ENCODE measurements at regions not wholly inside any gene's neighbourhood (a gene's known extent, or its start where the extent isn't known, plus 50 kb on each side); places are given as distances from the start of the nearest gene placed in this dataset.

DNA sequence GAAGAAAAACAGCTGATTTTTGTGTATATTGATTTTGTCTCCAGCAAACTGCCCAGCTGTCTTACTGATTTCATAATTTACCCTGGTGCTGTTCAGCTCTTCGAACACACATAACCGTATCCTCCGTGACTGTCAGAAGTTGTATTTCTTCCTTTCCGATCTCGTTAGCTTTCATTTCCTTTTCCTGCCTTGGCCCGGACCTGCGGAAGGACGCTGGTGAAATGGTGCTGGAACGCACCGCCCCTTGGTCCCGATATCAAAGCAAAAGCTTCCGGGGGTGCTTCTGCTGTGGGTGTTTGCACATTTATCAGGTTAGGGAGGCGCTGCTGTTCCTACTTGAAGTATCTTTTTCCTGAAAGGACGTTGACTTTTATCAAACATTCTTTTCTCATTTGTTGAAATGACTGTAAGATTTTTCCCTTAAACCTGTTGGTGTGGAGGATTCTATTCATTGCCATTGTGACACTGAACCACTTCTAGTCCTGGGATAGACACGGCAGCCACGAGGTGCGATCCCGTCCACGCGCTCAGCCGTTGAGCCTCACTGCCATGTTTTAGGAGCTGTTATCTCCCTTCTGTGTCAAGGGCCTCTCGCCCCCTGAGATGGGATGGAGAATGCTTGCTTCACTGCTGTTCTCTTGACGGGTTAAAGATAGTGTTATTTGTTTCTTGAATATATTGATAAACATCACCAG, 72.6 kb downstream of the FOXL3 start:
- Histone ChIP-seq H3K9me3 (ENCODE audit: control insufficient read depth, insufficient read depth, low read depth, low read length) (no peaks in the 10 kb centered on the region), H3K4me1 (ENCODE audit: control insufficient read depth, insufficient read depth, low read length) (no peaks in the 10 kb centered on the region), H3K36me3 (ENCODE audit: control insufficient read depth in 2 of 2, insufficient read depth in 1 of 2, low read length in 2 of 2) (no peaks in the 10 kb centered on the region), H3K4me3 (ENCODE audit: low read depth, low read length) (no peak overlapping the region), H3K27ac (ENCODE audit: extremely low read depth, low read depth, low read length) (no peak overlapping the region)
- ChIA-PET POLR2A (interaction anchor here (0.5 kb wide), 1 partner anchor 285 kb away, joined by 11 read pairs; no protein-coding TSS in a partner anchor), CTCF (interaction anchor here (0.6 kb wide), 1 partner anchor 49 kb away, joined by 3 read pairs; no protein-coding TSS in a partner anchor)
- no peak for TF ChIP-seq ZNF366 (tag by site-specific recombination; conservative IDR thresholded peaks at IDR 0.05)
- no peak for TF ChIP-seq ZNF362 (tag by site-specific recombination; IDR thresholded peaks at IDR 0.05)
- TF ChIP-seq ZNF184 (tag by site-specific recombination; IDR thresholded peaks at IDR 0.05): no peak
- 0 out of 2 replicates have a peak, but pooled peaks have one; percentile 33 for TF ChIP-seq ZNF341 (tag by site-specific recombination; IDR thresholded peaks at IDR 0.05; ENCODE audit: low read depth)

- H3K4me1 ChIP-seq (ENCODE audit: control insufficient read depth, insufficient read depth, low read length): no peaks in the 10 kb centered on the region
- no peak for TF ChIP-seq KLF7 (tag by site-specific recombination; IDR thresholded peaks at IDR 0.05; ENCODE audit: borderline replicate concordance)
- no peak for TF ChIP-seq GFI1B (tag by site-specific recombination; IDR thresholded peaks at IDR 0.05)
- no peak for TF ChIP-seq ZNF416 (tag by site-specific recombination; IDR thresholded peaks at IDR 0.05)
- TF ChIP-seq, protein P1, sequence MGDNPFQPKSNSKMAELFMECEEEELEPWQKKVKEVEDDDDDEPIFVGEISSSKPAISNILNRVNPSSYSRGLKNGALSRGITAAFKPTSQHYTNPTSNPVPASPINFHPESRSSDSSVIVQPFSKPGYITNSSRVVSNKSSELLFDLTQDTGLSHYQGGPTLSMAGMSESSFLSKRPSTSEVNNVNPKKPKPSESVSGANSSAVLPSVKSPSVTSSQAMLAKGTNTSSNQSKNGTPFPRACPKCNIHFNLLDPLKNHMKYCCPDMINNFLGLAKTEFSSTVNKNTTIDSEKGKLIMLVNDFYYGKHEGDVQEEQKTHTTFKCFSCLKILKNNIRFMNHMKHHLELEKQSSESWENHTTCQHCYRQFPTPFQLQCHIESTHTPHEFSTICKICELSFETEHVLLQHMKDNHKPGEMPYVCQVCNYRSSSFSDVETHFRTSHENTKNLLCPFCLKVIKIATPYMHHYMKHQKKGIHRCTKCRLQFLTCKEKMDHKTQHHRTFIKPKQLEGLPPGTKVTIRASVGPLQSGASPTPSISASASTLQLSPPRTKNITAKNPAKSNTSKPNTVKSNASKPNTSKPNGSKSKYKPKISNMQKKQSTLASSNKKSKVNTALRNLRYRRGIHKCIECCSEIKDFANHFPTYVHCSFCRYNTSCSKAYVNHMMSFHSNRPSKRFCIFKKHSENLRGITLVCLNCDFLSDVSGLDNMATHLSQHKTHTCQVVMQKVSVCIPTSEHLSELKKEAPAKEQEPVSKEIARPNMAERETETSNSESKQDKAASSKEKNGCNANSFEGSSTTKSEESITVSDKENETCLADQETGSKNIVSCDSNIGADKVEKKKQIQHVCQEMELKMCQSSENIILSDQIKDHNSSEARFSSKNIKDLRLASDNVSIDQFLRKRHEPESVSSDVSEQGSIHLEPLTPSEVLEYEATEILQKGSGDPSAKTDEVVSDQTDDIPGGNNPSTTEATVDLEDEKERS (tag by site-specific recombination; IDR thresholded peaks at IDR 0.05): no peak
- no peak for TF ChIP-seq ZFP37 (tag by site-specific recombination; IDR thresholded peaks at IDR 0.05)
- no peak for TF ChIP-seq ZNF561 (tag by site-specific recombination; IDR thresholded peaks at IDR 0.05; ENCODE audit: borderline replicate concordance)
- TF ChIP-seq ZSCAN30 (tag by site-specific recombination; IDR thresholded peaks at IDR 0.05): no peak
- no peak for TF ChIP-seq ZNF629 (tag by site-specific recombination; IDR thresholded peaks at IDR 0.05)
- TF ChIP-seq, protein P2, sequence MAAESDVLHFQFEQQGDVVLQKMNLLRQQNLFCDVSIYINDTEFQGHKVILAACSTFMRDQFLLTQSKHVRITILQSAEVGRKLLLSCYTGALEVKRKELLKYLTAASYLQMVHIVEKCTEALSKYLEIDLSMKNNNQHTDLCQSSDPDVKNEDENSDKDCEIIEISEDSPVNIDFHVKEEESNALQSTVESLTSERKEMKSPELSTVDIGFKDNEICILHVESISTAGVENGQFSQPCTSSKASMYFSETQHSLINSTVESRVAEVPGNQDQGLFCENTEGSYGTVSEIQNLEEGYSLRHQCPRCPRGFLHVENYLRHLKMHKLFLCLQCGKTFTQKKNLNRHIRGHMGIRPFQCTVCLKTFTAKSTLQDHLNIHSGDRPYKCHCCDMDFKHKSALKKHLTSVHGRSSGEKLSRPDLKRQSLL (tag by site-specific recombination; IDR thresholded peaks at IDR 0.05): no peak
- no peak for TF ChIP-seq AEBP2 (tag by site-specific recombination; IDR thresholded peaks at IDR 0.05; ENCODE audit: borderline replicate concordance)
- TF ChIP-seq, protein P3, sequence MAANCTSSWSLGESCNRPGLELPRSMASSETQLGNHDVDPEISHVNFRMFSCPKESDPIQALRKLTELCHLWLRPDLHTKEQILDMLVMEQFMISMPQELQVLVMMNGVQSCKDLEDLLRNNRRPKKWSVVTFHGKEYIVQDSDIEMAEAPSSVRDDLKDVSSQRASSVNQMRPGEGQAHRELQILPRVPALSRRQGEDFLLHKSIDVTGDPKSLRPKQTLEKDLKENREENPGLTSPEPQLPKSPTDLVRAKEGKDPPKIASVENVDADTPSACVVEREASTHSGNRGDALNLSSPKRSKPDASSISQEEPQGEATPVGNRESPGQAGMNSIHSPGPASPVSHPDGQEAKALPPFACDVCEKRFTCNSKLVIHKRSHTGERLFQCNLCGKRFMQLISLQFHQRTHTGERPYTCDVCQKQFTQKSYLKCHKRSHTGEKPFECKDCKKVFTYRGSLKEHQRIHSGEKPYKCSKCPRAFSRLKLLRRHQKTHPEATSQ (tag by site-specific recombination; IDR thresholded peaks at IDR 0.05): no peak
- TF ChIP-seq, protein P4, sequence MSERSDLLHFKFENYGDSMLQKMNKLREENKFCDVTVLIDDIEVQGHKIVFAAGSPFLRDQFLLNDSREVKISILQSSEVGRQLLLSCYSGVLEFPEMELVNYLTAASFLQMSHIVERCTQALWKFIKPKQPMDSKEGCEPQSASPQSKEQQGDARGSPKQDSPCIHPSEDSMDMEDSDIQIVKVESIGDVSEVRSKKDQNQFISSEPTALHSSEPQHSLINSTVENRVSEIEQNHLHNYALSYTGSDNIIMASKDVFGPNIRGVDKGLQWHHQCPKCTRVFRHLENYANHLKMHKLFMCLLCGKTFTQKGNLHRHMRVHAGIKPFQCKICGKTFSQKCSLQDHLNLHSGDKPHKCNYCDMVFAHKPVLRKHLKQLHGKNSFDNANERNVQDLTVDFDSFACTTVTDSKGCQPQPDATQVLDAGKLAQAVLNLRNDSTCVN (tag by site-specific recombination; optimal IDR thresholded peaks at IDR 0.05): no peak
- no peak for TF ChIP-seq ZNF843 (tag by site-specific recombination; IDR thresholded peaks at IDR 0.05)
- TF ChIP-seq ZFP41 (tag by site-specific recombination; IDR thresholded peaks at IDR 0.05; ENCODE audit: borderline replicate concordance): no peak
- H3K36me3 ChIP-seq (ENCODE audit: control insufficient read depth in 2 of 2, insufficient read depth in 1 of 2, low read length in 2 of 2): no peaks in the 10 kb centered on the region
- no peak overlapping the region for H3K4me3 ChIP-seq (ENCODE audit: low read depth, low read length)
- H3K9me3 ChIP-seq (ENCODE audit: control insufficient read depth, insufficient read depth, low read depth, low read length): no peaks in the 10 kb centered on the region
- H3K27ac ChIP-seq (ENCODE audit: extremely low read depth, low read depth, low read length): no peak overlapping the region
- ChIA-PET CTCF (interaction anchor here (0.6 kb wide), 1 partner anchor 365 kb away, joined by 3 read pairs; no protein-coding TSS in a partner anchor), POLR2A (no interaction called here)
Measured at GRCh38 chr7:363626-364025, 73.7 kb downstream of the FOXL3 start.

Measured in HEK293 (cell line).